ENCODE measurements at regions not wholly inside any gene's neighbourhood (a gene's known extent, or its start where the extent isn't known, plus 50 kb on each side); places are given as distances from the start of the nearest gene placed in this dataset.
"Not testable (repeated sequence)": the region's sequence is repeated elsewhere in the genome, so short reads cannot be mapped to it uniquely, and the experiment has no call there.

GRCh38 chr3:78511840-78512239 lies 1256.0 kb downstream of the ROBO1 start:
- Histone ChIP-seq H3K4me1 (ENCODE audit: low read depth) (no peaks in the 10 kb centered on the region), H3K9me3 (no peaks in the 10 kb centered on the region), H3K36me3 (ENCODE audit: low read depth) (no peaks in the 10 kb centered on the region), H3K4me3 (no peak overlapping the region)
- no peak for DNase-seq
- intact Hi-C loops (cut with DNase I, micrococcal nuclease), result no loop called here
- no peak for ATAC-seq
- TF ChIP-seq CTCF (IDR thresholded peaks at IDR 0.05), result no peak

DNA sequence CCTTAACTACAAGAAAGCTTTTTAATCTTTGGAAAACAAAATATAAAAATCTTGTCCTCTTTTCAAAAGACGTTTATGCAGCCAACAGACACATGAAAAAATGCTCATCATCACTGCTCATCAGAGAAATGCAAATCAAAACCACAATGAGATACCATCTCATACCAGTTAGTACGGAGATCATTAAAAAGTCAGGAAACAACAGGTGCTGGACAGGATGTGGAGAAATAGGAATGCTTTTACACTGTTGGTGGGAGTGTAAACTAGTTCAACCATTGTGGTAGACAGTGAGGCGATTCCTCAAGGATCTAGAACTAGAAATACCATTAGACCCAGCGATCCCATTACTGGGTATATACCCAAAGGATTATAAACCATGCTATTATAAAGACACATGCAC lies 1255.0 kb downstream of the ROBO1 start:
- not testable (repeated sequence) for H3K9me3 ChIP-seq

GRCh38 chr3:78516437-78516836 lies 1251.4 kb downstream of the ROBO1 start:
- no peaks in the 10 kb centered on the region for H3K36me3 ChIP-seq (ENCODE audit: low read depth)

More for the DNA sequence above, 1255.0 kb downstream of the ROBO1 start:
- ATAC-seq; H3K4me3 ChIP-seq; H3K4me1 ChIP-seq (ENCODE audit: low read depth); DNase-seq; intact Hi-C loops (cut with DNase I, micrococcal nuclease); H3K36me3 ChIP-seq (ENCODE audit: low read depth): not testable (repeated sequence)

DNA sequence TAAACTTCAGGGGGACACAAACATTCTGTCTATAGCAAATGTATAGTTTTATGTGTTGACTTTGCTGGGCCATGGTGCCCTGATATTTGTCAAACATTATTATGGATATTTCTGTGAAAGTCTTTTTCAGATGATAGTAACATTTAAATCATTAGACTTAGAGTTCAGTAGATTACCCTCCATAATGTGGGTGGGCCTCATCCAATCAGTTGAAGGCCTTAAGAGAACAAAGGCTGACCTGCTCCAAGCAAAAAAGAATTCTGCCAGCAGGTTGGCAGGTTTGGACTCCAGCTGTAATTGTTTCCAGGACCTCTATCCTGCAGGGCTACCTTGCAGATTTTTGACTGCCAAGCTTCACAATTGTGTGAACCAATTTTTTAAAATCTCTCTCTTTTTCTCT lies 1250.9 kb downstream of the ROBO1 start:
- H3K4me1 ChIP-seq (ENCODE audit: low read depth), result no peaks in the 10 kb centered on the region
- ATAC-seq, result no peak
- no peaks in the 10 kb centered on the region for H3K9me3 ChIP-seq
- DNase-seq, result no peak
- no peaks in the 10 kb centered on the region for H3K36me3 ChIP-seq (ENCODE audit: low read depth)
- intact Hi-C loops (cut with DNase I, micrococcal nuclease), result no loop called here
- H3K4me3 ChIP-seq, result no peak overlapping the region
- TF ChIP-seq CTCF (IDR thresholded peaks at IDR 0.05), result no peak

More at GRCh38 chr3:78516437-78516836, 1251.4 kb downstream of the ROBO1 start:
- Histone ChIP-seq H3K4me3 (no peak overlapping the region), H3K9me3 (no peaks in the 10 kb centered on the region), H3K4me1 (ENCODE audit: low read depth) (no peaks in the 10 kb centered on the region)
- ATAC-seq (no peak), DNase-seq (no peak)
- intact Hi-C loops (cut with DNase I, micrococcal nuclease), result no loop called here
- TF ChIP-seq CTCF (IDR thresholded peaks at IDR 0.05), result no peak

GRCh38 chr3:78517965-78518364 lies 1249.8 kb downstream of the ROBO1 start:
- no peak for ATAC-seq

DNA sequence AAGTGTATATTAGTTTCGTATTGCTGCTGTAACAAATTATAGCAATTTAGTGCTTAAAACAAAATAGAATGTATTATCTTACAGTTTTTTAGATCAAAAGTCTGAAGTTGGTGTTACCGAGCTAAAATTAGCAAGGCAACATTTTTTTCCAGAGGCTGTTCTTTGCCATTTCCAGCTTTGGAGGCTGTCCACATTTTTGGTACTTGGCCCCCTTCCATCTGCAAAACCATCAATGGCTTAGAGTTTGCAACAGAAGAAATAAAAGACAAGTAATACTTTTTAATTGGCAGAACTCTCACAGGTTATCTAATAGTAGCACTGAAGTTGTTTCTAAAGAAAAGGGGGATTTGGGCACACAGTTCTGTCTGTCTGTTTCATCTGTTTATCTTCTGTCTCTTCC lies 1248.5 kb downstream of the ROBO1 start:
- no peaks in the 10 kb centered on the region for H3K9me3 ChIP-seq
- ATAC-seq (no peak), DNase-seq (no peak)
- intact Hi-C loops (cut with DNase I, micrococcal nuclease), result no loop called here
- H3K4me1 ChIP-seq (ENCODE audit: low read depth), result no peaks in the 10 kb centered on the region
- H3K4me3 ChIP-seq, result no peak overlapping the region
- no peaks in the 10 kb centered on the region for H3K36me3 ChIP-seq (ENCODE audit: low read depth)
- no peak for TF ChIP-seq CTCF (IDR thresholded peaks at IDR 0.05)

More at GRCh38 chr3:78517965-78518364, 1249.8 kb downstream of the ROBO1 start:
- Histone ChIP-seq H3K4me3 (no peak overlapping the region), H3K4me1 (ENCODE audit: low read depth) (no peaks in the 10 kb centered on the region), H3K9me3 (no peaks in the 10 kb centered on the region), H3K36me3 (ENCODE audit: low read depth) (no peaks in the 10 kb centered on the region)
- no peak for TF ChIP-seq CTCF (IDR thresholded peaks at IDR 0.05)
- no peak for DNase-seq
- intact Hi-C loops (cut with DNase I, micrococcal nuclease), result no loop called here

Data from mucosa of descending colon (tissue), 3 donors.